Stimulated activated CD4-positive, alpha-beta T cell treated with anti-CD3 and anti-CD28 coated beads, Interleukin-15, amount 100 ng/mL, for 1 hour (primary cell): ENCODE measurements at regions not wholly inside any gene's neighbourhood (a gene's known extent, or its start where the extent isn't known, plus 50 kb on each side); places are given as distances from the start of the nearest gene placed in this dataset.

Experiments used
- DNase-seq, 2 donors: peaks; one replicate each; pipeline ENCODE4 v3.0.0-alpha.2; 2020; ENCODE audit warnings: low read depth in 1 of 2, low spot score in 1 of 2

GRCh38 chr22:49166211-49166610, 661.5 kb downstream of the BRD1 start:
- no peak for DNase-seq

- no peak for DNase-seq
These were observed 662.8 kb downstream of the BRD1 start for GRCh38 chr22:49164773-49165320.

GRCh38 chr22:49163960-49164690, 663.5 kb downstream of the BRD1 start:
- DNase-seq: no peak

GRCh38 chr22:49163258-49163959, 664.3 kb downstream of the BRD1 start:
- no peak for DNase-seq

GRCh38 chr22:49162841-49163240, 664.8 kb downstream of the BRD1 start:
- no peak for DNase-seq

- no peak for DNase-seq
These were observed 666.4 kb downstream of the BRD1 start for GRCh38 chr22:49161002-49161850.

GRCh38 chr22:49160261-49161001, 667.2 kb downstream of the BRD1 start:
- DNase-seq: no peak

- DNase-seq: no peak
These were observed 668.0 kb downstream of the BRD1 start for GRCh38 chr22:49159711-49160110.

GRCh38 chr22:49158741-49159564, 668.7 kb downstream of the BRD1 start:
- no peak for DNase-seq

GRCh38 chr22:49157529-49158339, 669.9 kb downstream of the BRD1 start:
- no peak for DNase-seq

- DNase-seq: no peak
These were observed 670.9 kb downstream of the BRD1 start for GRCh38 chr22:49156662-49157285.

GRCh38 chr22:49155770-49156580, 671.7 kb downstream of the BRD1 start:
- no peak for DNase-seq

GRCh38 chr22:49155039-49155769, 672.5 kb downstream of the BRD1 start:
- no peak for DNase-seq

GRCh38 chr22:49154433-49154832, 673.2 kb downstream of the BRD1 start:
- no peak for DNase-seq

GRCh38 chr22:49153921-49154320, 673.8 kb downstream of the BRD1 start:
- DNase-seq: no peak

GRCh38 chr22:49152939-49153770, 674.5 kb downstream of the BRD1 start:
- DNase-seq: no peak
